ENCODE measurements at regions not wholly inside any gene's neighbourhood (a gene's known extent, or its start where the extent isn't known, plus 50 kb on each side); places are given as distances from the start of the nearest gene placed in this dataset.

DNA sequence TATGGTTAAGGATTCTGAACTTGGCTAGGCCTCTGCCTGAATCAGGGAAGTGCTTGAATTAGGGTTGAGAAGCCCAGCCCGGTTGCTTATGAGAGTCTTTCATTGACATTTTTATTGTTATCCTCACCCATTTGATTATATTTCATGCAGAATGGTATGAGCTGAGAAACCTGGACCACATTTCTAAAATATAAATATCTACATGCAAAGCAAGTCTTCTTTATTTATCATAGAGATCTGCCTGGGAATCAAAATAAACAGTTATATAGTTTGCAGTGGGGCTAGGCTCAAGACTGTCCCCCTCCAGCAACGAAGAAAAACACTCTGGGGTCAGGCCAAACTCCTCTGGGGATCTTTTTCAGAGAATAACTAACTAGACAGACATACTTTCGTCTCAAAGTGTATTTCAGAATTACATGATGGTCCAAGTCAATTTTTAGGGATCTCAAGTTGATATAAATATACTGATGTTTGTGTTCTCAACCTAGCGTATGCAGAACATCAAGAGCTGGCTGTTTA lies 675.4 kb upstream of the NR2F2 start:
- TF ChIP-seq CTCF (conservative IDR thresholded peaks at IDR 0.05; ENCODE audit: low read length) = no peak
- H3K4me3 ChIP-seq (ENCODE audit: low read length) = no peak overlapping the region
- DNase-seq (ENCODE audit: low read depth) = no peak

DNA sequence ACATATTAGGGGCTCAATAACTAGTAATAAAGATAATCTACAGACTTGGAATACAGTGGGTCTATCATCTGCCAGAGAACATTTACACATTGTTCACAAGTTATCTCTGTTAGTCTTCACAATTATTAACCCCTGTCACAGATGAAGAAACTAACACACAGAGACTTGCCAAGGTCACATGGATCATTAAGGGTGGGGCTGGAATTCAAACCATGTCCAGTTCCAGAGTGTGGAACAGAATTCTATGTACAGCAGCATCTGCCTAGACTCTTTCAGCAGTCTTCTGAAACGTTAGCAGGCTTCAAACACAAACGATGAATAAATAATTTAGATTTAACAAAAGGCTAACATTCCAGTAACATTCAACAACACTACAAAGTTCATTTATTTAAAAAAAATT lies 673.9 kb upstream of the NR2F2 start:
- TF ChIP-seq CTCF (conservative IDR thresholded peaks at IDR 0.05; ENCODE audit: low read length) = no peak
- no peak for DNase-seq (ENCODE audit: low read depth)

GRCh38 chr15:95658799-95659198 lies 671.7 kb upstream of the NR2F2 start:
- DNase-seq (ENCODE audit: low read depth) = no peak
- H3K4me3 ChIP-seq (ENCODE audit: low read length) = no peak overlapping the region
- no peak for TF ChIP-seq CTCF (conservative IDR thresholded peaks at IDR 0.05; ENCODE audit: low read length)

More for the DNA sequence above, 673.9 kb upstream of the NR2F2 start:
- no peak overlapping the region for H3K4me3 ChIP-seq (ENCODE audit: low read length)

GRCh38 chr15:95659656-95660055 lies 670.8 kb upstream of the NR2F2 start:
- DNase-seq (ENCODE audit: low read depth) = no peak
- H3K4me3 ChIP-seq (ENCODE audit: low read length) = no peak overlapping the region
- no peak for TF ChIP-seq CTCF (conservative IDR thresholded peaks at IDR 0.05; ENCODE audit: low read length)

DNA sequence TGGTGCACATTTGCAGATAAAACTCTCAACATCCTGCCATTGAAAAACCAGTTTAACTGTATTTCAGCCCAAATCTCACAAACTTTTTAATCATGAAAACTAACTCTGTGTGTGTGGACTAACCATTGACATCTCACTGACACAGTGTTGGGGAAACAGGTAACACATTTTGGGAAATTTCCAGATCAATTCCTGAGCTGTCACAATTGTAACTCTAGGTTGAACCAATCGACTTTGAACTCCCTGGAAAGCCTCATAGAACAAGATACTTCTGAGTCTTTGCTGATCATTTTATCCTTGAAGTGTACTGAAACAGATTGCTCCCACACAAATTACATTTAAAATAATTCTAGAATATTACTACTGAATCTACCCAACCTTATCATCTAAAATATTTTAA lies 667.9 kb upstream of the NR2F2 start:
- no peak for TF ChIP-seq CTCF (conservative IDR thresholded peaks at IDR 0.05; ENCODE audit: low read length)
- no peak for DNase-seq (ENCODE audit: low read depth)
- H3K4me3 ChIP-seq (ENCODE audit: low read length) = no peak overlapping the region

DNA sequence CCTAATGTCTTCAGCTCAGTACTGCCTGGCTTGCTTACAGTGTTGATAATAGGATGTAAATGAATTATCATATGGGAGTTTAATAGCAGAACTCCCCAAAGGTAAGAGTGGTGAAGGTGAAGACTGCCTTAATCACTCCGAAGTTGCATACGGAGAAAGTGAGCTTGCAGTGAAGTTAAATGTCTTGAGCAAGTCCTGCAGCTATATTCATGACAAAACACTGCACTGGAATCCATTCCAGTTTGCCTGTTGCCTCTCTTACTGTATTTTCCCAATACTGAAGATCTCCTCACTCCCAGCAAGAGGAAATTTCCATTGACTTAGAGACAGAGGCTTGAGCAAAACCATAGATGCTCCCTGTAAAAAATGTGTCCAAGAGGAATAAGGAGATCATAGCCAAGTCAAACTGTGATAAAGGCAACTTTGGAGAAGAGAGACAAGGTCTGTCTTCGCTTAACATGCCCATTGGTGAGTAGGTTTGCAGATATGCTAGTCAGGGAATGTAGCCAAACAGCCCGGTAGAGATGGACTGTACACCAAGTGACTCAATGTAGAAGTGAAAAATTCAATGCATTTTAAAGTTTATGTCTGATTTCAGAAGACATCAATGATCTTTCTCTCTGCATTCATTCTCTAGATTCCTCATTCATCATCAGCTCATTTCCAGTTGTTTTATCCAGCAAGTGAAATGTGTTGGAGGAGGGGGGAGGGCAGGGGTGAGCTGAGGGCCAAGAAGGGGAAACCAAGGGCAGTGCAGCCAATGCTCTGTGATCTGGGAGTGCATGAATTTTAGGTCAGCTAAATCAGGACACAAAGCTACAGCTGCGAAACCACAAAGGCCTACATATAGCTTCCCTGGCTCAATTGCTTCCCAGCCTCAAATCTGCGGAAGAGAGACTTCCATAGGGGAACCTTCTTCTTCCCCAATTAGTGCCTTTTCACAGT lies 667.1 kb upstream of the NR2F2 start:
- peak; percentile 51 for DNase-seq (ENCODE audit: low read depth)
- H3K4me3 ChIP-seq (ENCODE audit: low read length) = no peak overlapping the region
- no peak for TF ChIP-seq CTCF (conservative IDR thresholded peaks at IDR 0.05; ENCODE audit: low read length)

DNA sequence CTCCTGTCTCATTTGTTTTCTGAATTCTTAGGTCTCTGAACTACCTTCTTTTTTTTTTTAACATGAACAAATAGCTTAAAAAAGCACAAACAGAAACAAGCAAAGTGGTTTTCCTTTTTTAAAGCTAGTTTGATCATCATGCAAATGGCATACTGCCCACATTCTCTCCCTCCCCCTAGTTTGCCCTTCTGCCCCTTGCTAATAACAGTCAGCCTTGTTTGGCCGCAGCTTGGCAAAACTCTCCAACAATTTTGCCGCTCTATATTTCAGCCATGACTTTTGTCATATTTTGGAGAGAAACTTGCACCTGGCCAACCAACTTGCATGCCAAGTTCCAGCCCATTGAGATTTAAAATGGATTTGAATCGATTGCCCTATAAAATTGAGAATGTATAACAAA lies 666.0 kb upstream of the NR2F2 start:
- TF ChIP-seq CTCF (conservative IDR thresholded peaks at IDR 0.05; ENCODE audit: low read length) = no peak
- H3K4me3 ChIP-seq (ENCODE audit: low read length) = no peak overlapping the region
- DNase-seq (ENCODE audit: low read depth) = no peak

All from AG10803 (cell line).